GM12872 (cell line): ENCODE measurements at regions not wholly inside any gene's neighbourhood (a gene's known extent, or its start where the extent isn't known, plus 50 kb on each side); places are given as distances from the start of the nearest gene placed in this dataset.

Experiments used
- CTCF ChIP-seq: IDR thresholded peaks from 3 replicates; pipeline ENCODE4 v1.5.1; 2011; ENCODE audit warnings: low read depth, mild to moderate bottlenecking, low read length, moderate library complexity; ENCODE audit not compliant: insufficient read depth

- TF ChIP-seq CTCF, result no peak
Observed at GRCh38 chr10:109237682-109238081, 685.6 kb downstream of the XPNPEP1 start.

GRCh38 chr10:109237050-109237449, 686.3 kb downstream of the XPNPEP1 start:
- no peak for TF ChIP-seq CTCF

- no peak for TF ChIP-seq CTCF
Observed at GRCh38 chr10:109219935-109220605, 703.2 kb downstream of the XPNPEP1 start.

- TF ChIP-seq CTCF, result no peak
Observed at GRCh38 chr10:109218207-109218606, 705.1 kb downstream of the XPNPEP1 start.

- no peak for TF ChIP-seq CTCF
Observed at GRCh38 chr10:109215291-109216075, 707.8 kb downstream of the XPNPEP1 start.

- no peak for TF ChIP-seq CTCF
Observed at GRCh38 chr10:109207361-109207760, 716.0 kb downstream of the XPNPEP1 start.

- TF ChIP-seq CTCF, result no peak
Observed at GRCh38 chr10:109205929-109206585, 717.3 kb downstream of the XPNPEP1 start.
